H9 (cell line): ENCODE measurements at regions not wholly inside any gene's neighbourhood (a gene's known extent, or its start where the extent isn't known, plus 50 kb on each side); places are given as distances from the start of the nearest gene placed in this dataset.
"Not testable (repeated sequence)": the region's sequence is repeated elsewhere in the genome, so short reads cannot be mapped to it uniquely, and the experiment has no call there.

Experiments used
- DNase-seq: peaks from one replicate; pipeline ENCODE4 v3.0.0-alpha.2; 2017
- H2AFZ ChIP-seq: one replicate; pipeline ENCODE4 v1.6.1; 2013; ENCODE audit warnings: mild to moderate bottlenecking, low read length, control low read depth, moderate library complexity
- H2AK5ac ChIP-seq: 2 replicates; pipeline ENCODE4 v1.6.1; 2013; ENCODE audit warnings: low read length, control low read depth, mixed read lengths; ENCODE audit not compliant: insufficient read length
- H2BK120ac ChIP-seq: one replicate; pipeline ENCODE4 v1.6.1; 2013; ENCODE audit warnings: low read depth, mild to moderate bottlenecking, low read length, control low read depth, inconsistent platforms; ENCODE audit not compliant: poor library complexity, severe bottlenecking
- H2BK12ac ChIP-seq: 2 replicates; pipeline ENCODE4 v1.6.1; 2013; ENCODE audit warnings: low read length, control low read depth, mixed read lengths, low read depth; ENCODE audit not compliant: insufficient read length
- H2BK15ac ChIP-seq: 2 replicates; pipeline ENCODE4 v1.6.1; 2013; ENCODE audit warnings: low read depth, low read length, control low read depth
- H2BK20ac ChIP-seq: one replicate; pipeline ENCODE4 v1.6.1; 2013; ENCODE audit warnings: low read depth, mild to moderate bottlenecking, low read length, control low read depth, inconsistent platforms; ENCODE audit not compliant: poor library complexity, severe bottlenecking
- H2BK5ac ChIP-seq: 2 replicates; pipeline ENCODE4 v1.6.1; 2013; ENCODE audit warnings: low read length, control low read depth, mixed read lengths; ENCODE audit not compliant: insufficient read length
- H3K14ac ChIP-seq: 2 replicates; pipeline ENCODE4 v1.6.1; 2013; ENCODE audit warnings: low read length, control low read depth; ENCODE audit not compliant: insufficient read depth
- H3K18ac ChIP-seq: 2 replicates; pipeline ENCODE4 v1.6.1; 2013; ENCODE audit warnings: low read depth, mild to moderate bottlenecking, mixed read lengths, low read length, control low read depth; ENCODE audit not compliant: insufficient read length
- H3K23ac ChIP-seq: 2 replicates; pipeline ENCODE4 v1.6.1; 2013; ENCODE audit warnings: low read length, control low read depth, mixed read lengths, low read depth; ENCODE audit not compliant: insufficient read length
- H3K23me2 ChIP-seq: 2 replicates; pipeline ENCODE4 v1.6.1; 2013; ENCODE audit warnings: low read depth, mild to moderate bottlenecking, mixed read lengths, low read length, control low read depth; ENCODE audit not compliant: insufficient read length, poor library complexity, severe bottlenecking
- H3K27ac ChIP-seq: 2 replicates; pipeline ENCODE4 v1.5.1; 2013; ENCODE audit warnings: low read length, control low read depth, mixed read lengths, low read depth; ENCODE audit not compliant: insufficient read length
- H3K27me3 ChIP-seq: 2 replicates; pipeline ENCODE4 v1.6.1; 2013; ENCODE audit warnings: low read length, control low read depth, inconsistent platforms; ENCODE audit not compliant: insufficient read depth
- H3K4ac ChIP-seq: 2 replicates; pipeline ENCODE4 v1.6.1; 2013; ENCODE audit warnings: low read depth, mild to moderate bottlenecking, control low read depth, inconsistent platforms, low read length, moderate library complexity
- H3K4me1 ChIP-seq: 2 replicates; pipeline ENCODE4 v1.6.1; 2013; ENCODE audit warnings: low read length, control low read depth, inconsistent platforms; ENCODE audit not compliant: insufficient read depth
- H3K4me2 ChIP-seq: 2 replicates; pipeline ENCODE4 v1.6.1; 2013; ENCODE audit warnings: low read length, control low read depth, mixed read lengths; ENCODE audit not compliant: insufficient read length, insufficient read depth
- H3K56ac ChIP-seq: 2 replicates; pipeline ENCODE4 v1.6.1; 2013; ENCODE audit warnings: low read depth, mild to moderate bottlenecking, mixed read lengths, low read length, control low read depth; ENCODE audit not compliant: insufficient read length
- H3K79me1 ChIP-seq: 2 replicates; pipeline ENCODE4 v1.6.1; 2013; ENCODE audit warnings: low read depth, mild to moderate bottlenecking, moderate library complexity, low read length, control low read depth, inconsistent platforms; ENCODE audit not compliant: insufficient read depth, poor library complexity, severe bottlenecking
- H3K79me2 ChIP-seq: 2 replicates; pipeline ENCODE4 v1.6.1; 2013; ENCODE audit warnings: low read length, control low read depth, inconsistent platforms; ENCODE audit not compliant: insufficient read depth
- H3K9ac ChIP-seq: 2 replicates; pipeline ENCODE4 v1.6.1; 2013; ENCODE audit warnings: low read length, control low read depth, mixed read lengths; ENCODE audit not compliant: insufficient read length; ENCODE audit errors: extremely low read depth
- H3K9me3 ChIP-seq: one replicate; pipeline ENCODE4 v1.6.1; 2013; ENCODE audit warnings: low read depth, low read length, inconsistent platforms; ENCODE audit not compliant: control insufficient read depth
- H3T11ph ChIP-seq: one replicate; pipeline ENCODE4 v1.6.1; 2013; ENCODE audit warnings: mild to moderate bottlenecking, low read length, control low read depth, inconsistent platforms
- H4K20me1 ChIP-seq: one replicate; pipeline ENCODE4 v1.6.1; 2013; ENCODE audit not compliant: control insufficient read depth, insufficient read length, insufficient read depth
- H4K5ac ChIP-seq: 2 replicates; pipeline ENCODE4 v1.6.1; 2013; ENCODE audit warnings: low read depth, mild to moderate bottlenecking, mixed read lengths, low read length, control low read depth; ENCODE audit not compliant: insufficient read length
- H4K8ac ChIP-seq: replicated peaks from 2 replicates; pipeline ENCODE4 v1.6.1; 2013; ENCODE audit warnings: low read length, control low read depth, mixed read lengths, low read depth; ENCODE audit not compliant: insufficient read length
- H4K91ac ChIP-seq: 2 replicates; pipeline ENCODE4 v1.6.1; 2013; ENCODE audit warnings: low read depth, mild to moderate bottlenecking, moderate library complexity, mixed read lengths, low read length, control low read depth; ENCODE audit not compliant: insufficient read length
- H3K27ac Mint-ChIP-seq, 3 experiments: 2 replicates in 2 of 3; 3 replicates in 1 of 3; pipeline ENCODE4 v1.8.0; 2020 to 2021; ENCODE audit warnings: mixed read lengths in 3 of 3, mild to moderate bottlenecking in 1 of 3, moderate library complexity in 1 of 3
- H3K27me3 Mint-ChIP-seq: 2 replicates; pipeline ENCODE4 v1.8.0; 2021; ENCODE audit warnings: low read depth, mild to moderate bottlenecking, moderate library complexity, mixed read lengths
- H3K36me3 Mint-ChIP-seq, 3 experiments: 2 replicates in 2 of 3; 3 replicates in 1 of 3; pipeline ENCODE4 v1.8.0; 2020 to 2021; ENCODE audit warnings: low read depth in 3 of 3, mixed read lengths in 3 of 3; ENCODE audit not compliant: insufficient read depth in 1 of 3
- H3K4me1 Mint-ChIP-seq, 2 experiments: 2 replicates each; pipeline ENCODE4 v1.8.0; 2020; ENCODE audit warnings: mixed read lengths in 2 of 2
- H3K4me3 Mint-ChIP-seq, 2 experiments: 2 replicates in 1 of 2; 3 replicates in 1 of 2; pipeline ENCODE4 v1.8.0; 2020 to 2021; ENCODE audit warnings: mild to moderate bottlenecking in 2 of 2, mixed read lengths in 2 of 2, moderate library complexity in 1 of 2
- H3K9me3 Mint-ChIP-seq, 2 experiments: 2 replicates in 1 of 2; 3 replicates in 1 of 2; pipeline ENCODE4 v1.8.0; 2020; ENCODE audit warnings: mild to moderate bottlenecking in 2 of 2, mixed read lengths in 2 of 2, moderate library complexity in 1 of 2
- WGBS: extraction: QIAGEN DNeasy Blood & Tissue Kit; methylation state at CpG from one replicate; pipeline ENCODE4 v1.1.7; 2013; ENCODE audit warnings: missing lambda C conversion rate, low lambda C conversion rate, mixed read lengths; ENCODE audit not compliant: insufficient read length; ENCODE audit errors: extremely low coverage; 5-methylcytosine and 5-hydroxymethylcytosine counted together
- TF ChIP-seq, protein P1 (sequence below): fragments of 200-600 bp; sonication (generic); conservative IDR thresholded peaks from 3 replicates; pipeline ENCODE4 v1.8.0; 2021; ENCODE audit warnings: antibody characterized with exemption, mild to moderate bottlenecking

GRCh38 chr12:131224226-131225065, 270.7 kb downstream of the ADGRD1 start:
- H3K27me3 ChIP-seq, H4K20me1 ChIP-seq, H2BK120ac ChIP-seq, H3K23me2 ChIP-seq, H3K4me3 Mint-ChIP-seq, H2AK5ac ChIP-seq, H2BK20ac ChIP-seq, H3K14ac ChIP-seq, H3K9me3 Mint-ChIP-seq, H4K8ac ChIP-seq, H3K18ac ChIP-seq, H2BK5ac ChIP-seq, H3K4ac ChIP-seq, H3K79me2 ChIP-seq, H2BK15ac ChIP-seq, H4K91ac ChIP-seq, H3K56ac ChIP-seq, H3K23ac ChIP-seq, H3T11ph ChIP-seq, H3K9ac ChIP-seq, H4K5ac ChIP-seq, H3K9me3 ChIP-seq, H3K4me2 ChIP-seq, H3K4me1 ChIP-seq, H3K27ac ChIP-seq, H3K36me3 Mint-ChIP-seq, H3K27me3 Mint-ChIP-seq, H2BK12ac ChIP-seq, H3K79me1 ChIP-seq, H2AFZ ChIP-seq: not testable (repeated sequence)
- DNase-seq = peak; percentile 99
- WGBS = no CpG with 5 or more reads among the region's 17 CpGs
- TF ChIP-seq, protein P1, sequence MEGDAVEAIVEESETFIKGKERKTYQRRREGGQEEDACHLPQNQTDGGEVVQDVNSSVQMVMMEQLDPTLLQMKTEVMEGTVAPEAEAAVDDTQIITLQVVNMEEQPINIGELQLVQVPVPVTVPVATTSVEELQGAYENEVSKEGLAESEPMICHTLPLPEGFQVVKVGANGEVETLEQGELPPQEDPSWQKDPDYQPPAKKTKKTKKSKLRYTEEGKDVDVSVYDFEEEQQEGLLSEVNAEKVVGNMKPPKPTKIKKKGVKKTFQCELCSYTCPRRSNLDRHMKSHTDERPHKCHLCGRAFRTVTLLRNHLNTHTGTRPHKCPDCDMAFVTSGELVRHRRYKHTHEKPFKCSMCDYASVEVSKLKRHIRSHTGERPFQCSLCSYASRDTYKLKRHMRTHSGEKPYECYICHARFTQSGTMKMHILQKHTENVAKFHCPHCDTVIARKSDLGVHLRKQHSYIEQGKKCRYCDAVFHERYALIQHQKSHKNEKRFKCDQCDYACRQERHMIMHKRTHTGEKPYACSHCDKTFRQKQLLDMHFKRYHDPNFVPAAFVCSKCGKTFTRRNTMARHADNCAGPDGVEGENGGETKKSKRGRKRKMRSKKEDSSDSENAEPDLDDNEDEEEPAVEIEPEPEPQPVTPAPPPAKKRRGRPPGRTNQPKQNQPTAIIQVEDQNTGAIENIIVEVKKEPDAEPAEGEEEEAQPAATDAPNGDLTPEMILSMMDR = peak; percentile 20; the same call in 1 of the 3 replicates
- Mint-ChIP-seq H3K4me1 (peaks cover 10 to 27% of the 10 kb centered on the region in 2 experiments), H3K27ac (peak overlapping the region in 1 of 3 experiments; percentile 74; a peak in 1 of 7 replicates)

DNA sequence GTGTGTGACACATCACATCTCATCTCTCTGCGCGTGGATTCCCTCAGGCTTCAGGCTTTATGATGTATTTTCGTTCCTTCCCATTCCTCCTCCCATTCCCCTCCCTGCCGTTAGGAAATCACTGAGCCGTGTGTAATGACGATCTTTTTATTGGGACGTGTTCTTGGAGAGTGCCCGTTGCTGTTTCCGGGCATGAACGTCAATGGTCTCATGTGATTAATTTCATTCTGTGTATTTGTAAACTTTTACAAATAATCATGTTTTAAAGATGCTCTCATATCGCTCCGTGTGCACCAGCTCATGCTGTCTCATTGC, 271.3 kb downstream of the ADGRD1 start:
- not testable (repeated sequence) for H2BK20ac ChIP-seq, H3K18ac ChIP-seq, H4K5ac ChIP-seq, H4K91ac ChIP-seq, H3K27ac Mint-ChIP-seq, H2BK12ac ChIP-seq, H3K23me2 ChIP-seq, H3K4me2 ChIP-seq, H3K56ac ChIP-seq, H3T11ph ChIP-seq, H3K27me3 Mint-ChIP-seq, H3K14ac ChIP-seq, H3K79me2 ChIP-seq, H3K4me3 Mint-ChIP-seq, H3K27me3 ChIP-seq, H2BK5ac ChIP-seq, H2AFZ ChIP-seq, H2BK15ac ChIP-seq, H3K9me3 ChIP-seq, H3K27ac ChIP-seq, H3K4me1 ChIP-seq, H2AK5ac ChIP-seq, H3K4ac ChIP-seq, DNase-seq, H3K36me3 Mint-ChIP-seq, H3K79me1 ChIP-seq, H4K8ac ChIP-seq, H4K20me1 ChIP-seq, H3K23ac ChIP-seq, H3K9me3 Mint-ChIP-seq, H2BK120ac ChIP-seq, H3K9ac ChIP-seq
- peaks cover 16 to 33% of the 10 kb centered on the region in 2 experiments for H3K4me1 Mint-ChIP-seq
- no CpG with 5 or more reads among the region's 12 CpGs for WGBS
